ENCODE measurements at regions not wholly inside any gene's neighbourhood (a gene's known extent, or its start where the extent isn't known, plus 50 kb on each side); places are given as distances from the start of the nearest gene placed in this dataset.

- Histone ChIP-seq H3K4me3 (ENCODE audit: insufficient read depth, low read depth, low read length) (no peak overlapping the region), H3K9me3 (ENCODE audit: control insufficient read depth, low read length) (no peaks in the 10 kb centered on the region), H3K27ac (ENCODE audit: insufficient read depth, low read depth, low read length, poor library complexity, severe bottlenecking) (no peak overlapping the region), H3K27me3 (ENCODE audit: control insufficient read depth, insufficient read depth, low read length, poor library complexity, severe bottlenecking) (no peaks in the 10 kb centered on the region), H3K36me3 (ENCODE audit: control insufficient read depth, insufficient read depth, low read length) (no peaks in the 10 kb centered on the region), H3K4me1 (ENCODE audit: control insufficient read depth, insufficient read depth, low read length) (no peaks in the 10 kb centered on the region)
Observed at GRCh38 chr5:40416098-40416497, 263.6 kb upstream of the PTGER4 start.

- no peaks in the 10 kb centered on the region for H3K9me3 ChIP-seq (ENCODE audit: control insufficient read depth, low read length)
- no peaks in the 10 kb centered on the region for H3K4me1 ChIP-seq (ENCODE audit: control insufficient read depth, insufficient read depth, low read length)
- no peak overlapping the region for H3K4me3 ChIP-seq (ENCODE audit: insufficient read depth, low read depth, low read length)
- H3K27ac ChIP-seq (ENCODE audit: insufficient read depth, low read depth, low read length, poor library complexity, severe bottlenecking): no peak overlapping the region
- H3K27me3 ChIP-seq (ENCODE audit: control insufficient read depth, insufficient read depth, low read length, poor library complexity, severe bottlenecking): no peaks in the 10 kb centered on the region
- no peaks in the 10 kb centered on the region for H3K36me3 ChIP-seq (ENCODE audit: control insufficient read depth, insufficient read depth, low read length)
- 96% methylated on average over 3 to 4 of the region's 4 CpGs for WGBS, 2 experiments
Observed at GRCh38 chr5:40414922-40415321, 264.8 kb upstream of the PTGER4 start.

GRCh38 chr5:40413743-40414142, 266.0 kb upstream of the PTGER4 start:
- Histone ChIP-seq H3K27ac (ENCODE audit: insufficient read depth, low read depth, low read length, poor library complexity, severe bottlenecking) (no peak overlapping the region), H3K4me3 (ENCODE audit: insufficient read depth, low read depth, low read length) (no peak overlapping the region), H3K4me1 (ENCODE audit: control insufficient read depth, insufficient read depth, low read length) (no peaks in the 10 kb centered on the region), H3K36me3 (ENCODE audit: control insufficient read depth, insufficient read depth, low read length) (no peaks in the 10 kb centered on the region), H3K27me3 (ENCODE audit: control insufficient read depth, insufficient read depth, low read length, poor library complexity, severe bottlenecking) (no peaks in the 10 kb centered on the region), H3K9me3 (ENCODE audit: control insufficient read depth, low read length) (no peaks in the 10 kb centered on the region)
- 98 to 100% methylated on average over 2 to 3 of the region's 4 CpGs for WGBS, 2 experiments

- Histone ChIP-seq H3K4me3 (ENCODE audit: insufficient read depth, low read depth, low read length) (no peak overlapping the region), H3K9me3 (ENCODE audit: control insufficient read depth, low read length) (no peaks in the 10 kb centered on the region), H3K36me3 (ENCODE audit: control insufficient read depth, insufficient read depth, low read length) (no peaks in the 10 kb centered on the region), H3K27ac (ENCODE audit: insufficient read depth, low read depth, low read length, poor library complexity, severe bottlenecking) (no peak overlapping the region), H3K4me1 (ENCODE audit: control insufficient read depth, insufficient read depth, low read length) (no peaks in the 10 kb centered on the region), H3K27me3 (ENCODE audit: control insufficient read depth, insufficient read depth, low read length, poor library complexity, severe bottlenecking) (no peaks in the 10 kb centered on the region)
- WGBS, 2 experiments: 97 to 100% methylated on average over 1 of the region's 1 CpG
Observed at GRCh38 chr5:40412771-40413170, 266.9 kb upstream of the PTGER4 start.

GRCh38 chr5:40410964-40411635, 268.6 kb upstream of the PTGER4 start:
- Histone ChIP-seq H3K27me3 (ENCODE audit: control insufficient read depth, insufficient read depth, low read length, poor library complexity, severe bottlenecking) (no peaks in the 10 kb centered on the region), H3K9me3 (ENCODE audit: control insufficient read depth, low read length) (no peaks in the 10 kb centered on the region), H3K36me3 (ENCODE audit: control insufficient read depth, insufficient read depth, low read length) (no peaks in the 10 kb centered on the region), H3K27ac (ENCODE audit: insufficient read depth, low read depth, low read length, poor library complexity, severe bottlenecking) (no peak overlapping the region), H3K4me1 (ENCODE audit: control insufficient read depth, insufficient read depth, low read length) (no peaks in the 10 kb centered on the region), H3K4me3 (ENCODE audit: insufficient read depth, low read depth, low read length) (no peak overlapping the region)
- 95 to 98% methylated on average over 2 to 3 of the region's 3 CpGs for WGBS, 2 experiments

GRCh38 chr5:40410231-40410861, 269.4 kb upstream of the PTGER4 start:
- H3K4me1 ChIP-seq (ENCODE audit: control insufficient read depth, insufficient read depth, low read length): no peaks in the 10 kb centered on the region
- H3K36me3 ChIP-seq (ENCODE audit: control insufficient read depth, insufficient read depth, low read length): no peaks in the 10 kb centered on the region
- H3K4me3 ChIP-seq (ENCODE audit: insufficient read depth, low read depth, low read length): no peak overlapping the region
- no peaks in the 10 kb centered on the region for H3K27me3 ChIP-seq (ENCODE audit: control insufficient read depth, insufficient read depth, low read length, poor library complexity, severe bottlenecking)
- H3K27ac ChIP-seq (ENCODE audit: insufficient read depth, low read depth, low read length, poor library complexity, severe bottlenecking): no peak overlapping the region
- WGBS, 2 experiments: 95% methylated on average over 9 of the region's 9 CpGs
- H3K9me3 ChIP-seq (ENCODE audit: control insufficient read depth, low read length): no peaks in the 10 kb centered on the region

GRCh38 chr5:40409601-40410000, 270.1 kb upstream of the PTGER4 start:
- WGBS, 2 experiments: 90 to 98% methylated on average over 4 of the region's 4 CpGs
- no peak overlapping the region for H3K27ac ChIP-seq (ENCODE audit: insufficient read depth, low read depth, low read length, poor library complexity, severe bottlenecking)

GRCh38 chr5:40406741-40407211, 272.9 kb upstream of the PTGER4 start:
- Histone ChIP-seq H3K9me3 (ENCODE audit: control insufficient read depth, low read length) (no peaks in the 10 kb centered on the region), H3K27ac (ENCODE audit: insufficient read depth, low read depth, low read length, poor library complexity, severe bottlenecking) (no peak overlapping the region), H3K36me3 (ENCODE audit: control insufficient read depth, insufficient read depth, low read length) (no peaks in the 10 kb centered on the region), H3K4me1 (ENCODE audit: control insufficient read depth, insufficient read depth, low read length) (no peaks in the 10 kb centered on the region), H3K4me3 (ENCODE audit: insufficient read depth, low read depth, low read length) (no peak overlapping the region), H3K27me3 (ENCODE audit: control insufficient read depth, insufficient read depth, low read length, poor library complexity, severe bottlenecking) (no peaks in the 10 kb centered on the region)
- 95% methylated on average over 5 to 6 of the region's 6 CpGs for WGBS, 2 experiments

More at GRCh38 chr5:40409601-40410000, 270.1 kb upstream of the PTGER4 start:
- Histone ChIP-seq H3K27me3 (ENCODE audit: control insufficient read depth, insufficient read depth, low read length, poor library complexity, severe bottlenecking) (no peaks in the 10 kb centered on the region), H3K4me1 (ENCODE audit: control insufficient read depth, insufficient read depth, low read length) (no peaks in the 10 kb centered on the region), H3K36me3 (ENCODE audit: control insufficient read depth, insufficient read depth, low read length) (no peaks in the 10 kb centered on the region), H3K4me3 (ENCODE audit: insufficient read depth, low read depth, low read length) (no peak overlapping the region), H3K9me3 (ENCODE audit: control insufficient read depth, low read length) (no peaks in the 10 kb centered on the region)

GRCh38 chr5:40405996-40406740, 273.5 kb upstream of the PTGER4 start:
- Histone ChIP-seq H3K27ac (ENCODE audit: insufficient read depth, low read depth, low read length, poor library complexity, severe bottlenecking) (no peak overlapping the region), H3K4me1 (ENCODE audit: control insufficient read depth, insufficient read depth, low read length) (no peaks in the 10 kb centered on the region), H3K9me3 (ENCODE audit: control insufficient read depth, low read length) (no peaks in the 10 kb centered on the region), H3K27me3 (ENCODE audit: control insufficient read depth, insufficient read depth, low read length, poor library complexity, severe bottlenecking) (no peaks in the 10 kb centered on the region), H3K4me3 (ENCODE audit: insufficient read depth, low read depth, low read length) (no peak overlapping the region), H3K36me3 (ENCODE audit: control insufficient read depth, insufficient read depth, low read length) (no peaks in the 10 kb centered on the region)
- WGBS, 2 experiments: 95 to 98% methylated on average over 3 to 4 of the region's 5 CpGs

GRCh38 chr5:40405230-40405629, 274.5 kb upstream of the PTGER4 start:
- 90 to 100% methylated on average over 1 to 2 of the region's 2 CpGs for WGBS, 2 experiments

More at GRCh38 chr5:40405230-40405629, 274.5 kb upstream of the PTGER4 start:
- H3K27me3 ChIP-seq (ENCODE audit: control insufficient read depth, insufficient read depth, low read length, poor library complexity, severe bottlenecking): no peaks in the 10 kb centered on the region
- H3K4me1 ChIP-seq (ENCODE audit: control insufficient read depth, insufficient read depth, low read length): no peaks in the 10 kb centered on the region
- no peak overlapping the region for H3K4me3 ChIP-seq (ENCODE audit: insufficient read depth, low read depth, low read length)
- no peaks in the 10 kb centered on the region for H3K36me3 ChIP-seq (ENCODE audit: control insufficient read depth, insufficient read depth, low read length)
- H3K27ac ChIP-seq (ENCODE audit: insufficient read depth, low read depth, low read length, poor library complexity, severe bottlenecking): no peak overlapping the region
- H3K9me3 ChIP-seq (ENCODE audit: control insufficient read depth, low read length): no peaks in the 10 kb centered on the region

All from ectodermal cell (in vitro differentiated cells).